Stimulated activated naive CD4-positive, alpha-beta T cell treated with Interleukin-2 at 50 U/mL for 16 hours (primary cell): ENCODE measurements at regions not wholly inside any gene's neighbourhood (a gene's known extent, or its start where the extent isn't known, plus 50 kb on each side); places are given as distances from the start of the nearest gene placed in this dataset.
"Not testable (repeated sequence)": the region's sequence is repeated elsewhere in the genome, so short reads cannot be mapped to it uniquely, and the experiment has no call there.

Source experiments
- DNase-seq: peaks from one replicate; lab custom pipeline; 2025; lab: John Stamatoyannopoulos, UW

DNA sequence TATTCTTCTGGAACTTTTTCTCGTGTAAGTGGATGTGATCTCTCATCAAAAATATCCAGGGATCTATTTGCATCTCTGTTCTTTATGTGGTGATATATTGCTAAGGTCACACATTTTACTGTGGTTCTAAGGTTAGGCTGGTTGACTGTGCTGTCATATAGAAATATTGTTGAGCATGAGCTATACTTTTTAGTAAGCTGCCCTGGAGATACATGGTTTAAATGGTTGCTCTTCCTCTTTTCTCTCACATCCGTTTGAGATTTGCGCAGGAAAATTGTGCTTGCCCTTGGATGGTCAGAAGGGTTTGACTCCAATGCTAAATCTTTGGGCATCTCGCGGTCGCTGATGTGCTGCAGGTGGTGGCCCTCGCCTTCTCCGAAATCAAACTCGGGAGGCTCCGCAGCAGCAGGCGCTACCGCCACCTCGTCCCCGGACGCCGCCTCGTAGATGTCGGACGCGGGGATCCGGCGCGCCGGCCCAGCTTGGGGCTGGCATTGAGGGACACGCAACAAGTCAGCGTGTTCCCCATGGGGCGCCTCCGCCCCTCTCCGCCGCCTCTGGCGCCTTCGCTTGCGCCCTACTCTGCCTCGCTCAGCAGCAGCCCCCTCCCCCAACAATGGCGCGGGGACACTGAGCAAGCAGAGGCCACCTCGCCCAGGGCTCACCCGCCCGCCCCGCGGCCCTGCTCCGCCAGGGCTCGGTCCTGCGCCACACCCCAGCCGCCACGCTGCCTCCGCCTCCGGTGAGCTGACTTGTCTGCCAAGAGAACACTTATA, 154.5 kb downstream of the MSN start:
- DNase-seq = peak; percentile 15

GRCh38 chrX:65819983-65820382, 152.5 kb downstream of the MSN start:
- not testable (repeated sequence) for DNase-seq

- no peak for DNase-seq
Measured at GRCh38 chrX:65813245-65813644, 145.8 kb downstream of the MSN start.

- no peak for DNase-seq
Measured at GRCh38 chrX:65811558-65812228, 144.2 kb downstream of the MSN start.
